Liver (tissue), 8 donors: ENCODE measurements at regions not wholly inside any gene's neighbourhood (a gene's known extent, or its start where the extent isn't known, plus 50 kb on each side); places are given as distances from the start of the nearest gene placed in this dataset.

Experiments
- DNase-seq: peaks from one replicate; pipeline ENCODE4 v3.0.0-alpha.2; 2017; ENCODE audit warnings: low spot score
- H3K27ac ChIP-seq, 2 donors: one replicate each; pipeline ENCODE4 v1.7.0; 2013; ENCODE audit warnings: inconsistent platforms in 2 of 2, low read length in 2 of 2, control low read depth in 1 of 2, low read depth in 1 of 2, mild to moderate bottlenecking in 1 of 2
- H3K27me3 ChIP-seq, 4 donors: one replicate each; pipeline versions ENCODE4 v1.6.1 to v1.7.0; 2013; ENCODE audit warnings: low read length in 3 of 4, inconsistent platforms in 1 of 4, mild to moderate bottlenecking in 1 of 4, moderate library complexity in 1 of 4; ENCODE audit not compliant: control insufficient read depth in 4 of 4, insufficient read depth in 4 of 4
- H3K36me3 ChIP-seq, 4 donors: one replicate each; pipeline versions ENCODE4 v1.6.1 to v1.7.0; 2013; ENCODE audit warnings: low read length in 3 of 4, mild to moderate bottlenecking in 3 of 4, low read depth in 1 of 4, moderate library complexity in 1 of 4; ENCODE audit not compliant: control insufficient read depth in 4 of 4, insufficient read depth in 3 of 4
- H3K4me1 ChIP-seq, 4 donors: one replicate each; pipeline versions ENCODE4 v1.6.1 to v1.7.0; 2013; ENCODE audit warnings: low read length in 3 of 4, mild to moderate bottlenecking in 3 of 4, moderate library complexity in 1 of 4; ENCODE audit not compliant: control insufficient read depth in 4 of 4, insufficient read depth in 4 of 4
- H3K4me3 ChIP-seq, 3 donors: one replicate each; pipeline versions ENCODE4 v1.6.1 to v1.7.0; 2013; ENCODE audit warnings: low read length in 3 of 3, control low read depth in 1 of 3, low read depth in 1 of 3, mild to moderate bottlenecking in 1 of 3
- H3K9ac ChIP-seq, 2 donors: one replicate each; pipeline ENCODE4 v1.7.0; 2013; ENCODE audit warnings: low read length in 2 of 2, mild to moderate bottlenecking in 2 of 2, moderate library complexity in 2 of 2, control low read depth in 1 of 2, low read depth in 1 of 2
- H3K9me3 ChIP-seq, 4 donors: one replicate each; pipeline versions ENCODE4 v1.6.1 to v1.7.0; 2013; ENCODE audit warnings: low read length in 3 of 4; ENCODE audit not compliant: control insufficient read depth in 4 of 4
- ATF3 ChIP-seq: IDR thresholded peaks from 2 replicates; pipeline ENCODE4 v1.6.1; 2016; ENCODE audit warnings: antibody characterized with exemption
- FOXA1 ChIP-seq: IDR thresholded peaks from 2 replicates; pipeline ENCODE4 v1.6.1; 2016; ENCODE audit warnings: antibody characterized with exemption
- GABPA ChIP-seq, 2 donors: IDR thresholded peaks in 1 of 2; conservative IDR thresholded peaks in 1 of 2; 2 replicates each; pipeline ENCODE4 v1.6.1; 2016; ENCODE audit warnings: antibody characterized with exemption in 2 of 2, mild to moderate bottlenecking in 1 of 2, moderate library complexity in 1 of 2
- HNF4G ChIP-seq: IDR thresholded peaks from 2 replicates; pipeline ENCODE4 v1.6.1; 2016; ENCODE audit warnings: antibody characterized with exemption
- RAD21 ChIP-seq, 2 donors: IDR thresholded peaks; 2 replicates each; pipeline ENCODE4 v1.6.1; 2016; ENCODE audit warnings: antibody characterized with exemption in 2 of 2, mild to moderate bottlenecking in 2 of 2
- RXRA ChIP-seq, 2 donors: IDR thresholded peaks; 2 replicates each; pipeline ENCODE4 v1.6.1; 2017 to 2018; ENCODE audit warnings: antibody characterized with exemption in 2 of 2, mild to moderate bottlenecking in 1 of 2
- TAF1 ChIP-seq: conservative IDR thresholded peaks from 2 replicates; pipeline ENCODE4 v1.6.1; 2016; ENCODE audit warnings: antibody characterized with exemption, mild to moderate bottlenecking
- WGBS: extraction: QIAGEN DNeasy Blood & Tissue Kit; methylation state at CpG from one replicate; pipeline ENCODE4 v1.1.7; 2013; 5-methylcytosine and 5-hydroxymethylcytosine counted together
- TF ChIP-seq, protein P1 (sequence below): IDR thresholded peaks from 2 replicates; pipeline ENCODE4 v1.6.1; 2016; ENCODE audit warnings: antibody characterized with exemption, mild to moderate bottlenecking
- TF ChIP-seq, protein P2 (sequence below): fragments of 150-350 bp; IDR thresholded peaks from 2 replicates; pipeline ENCODE4 v1.5.1; 2017; ENCODE audit warnings: improper control_type of control experiment, low read depth, low read length; ENCODE audit not compliant: missing input control
- donor health status: healthy.
- donor health status: healthy.
- donor health status: healthy.
- donor health status: healthy.
- donor health status: healthy.

- no peak overlapping the region for H3K9ac ChIP-seq
- H3K9me3 ChIP-seq = no peaks in the 10 kb centered on the region
- no peaks in the 10 kb centered on the region for H3K4me1 ChIP-seq
- no peak for DNase-seq
- no peak for TF ChIP-seq ATF3
- TF ChIP-seq FOXA1 = no peak
- TF ChIP-seq TAF1 = no peak
- TF ChIP-seq, protein P1, sequence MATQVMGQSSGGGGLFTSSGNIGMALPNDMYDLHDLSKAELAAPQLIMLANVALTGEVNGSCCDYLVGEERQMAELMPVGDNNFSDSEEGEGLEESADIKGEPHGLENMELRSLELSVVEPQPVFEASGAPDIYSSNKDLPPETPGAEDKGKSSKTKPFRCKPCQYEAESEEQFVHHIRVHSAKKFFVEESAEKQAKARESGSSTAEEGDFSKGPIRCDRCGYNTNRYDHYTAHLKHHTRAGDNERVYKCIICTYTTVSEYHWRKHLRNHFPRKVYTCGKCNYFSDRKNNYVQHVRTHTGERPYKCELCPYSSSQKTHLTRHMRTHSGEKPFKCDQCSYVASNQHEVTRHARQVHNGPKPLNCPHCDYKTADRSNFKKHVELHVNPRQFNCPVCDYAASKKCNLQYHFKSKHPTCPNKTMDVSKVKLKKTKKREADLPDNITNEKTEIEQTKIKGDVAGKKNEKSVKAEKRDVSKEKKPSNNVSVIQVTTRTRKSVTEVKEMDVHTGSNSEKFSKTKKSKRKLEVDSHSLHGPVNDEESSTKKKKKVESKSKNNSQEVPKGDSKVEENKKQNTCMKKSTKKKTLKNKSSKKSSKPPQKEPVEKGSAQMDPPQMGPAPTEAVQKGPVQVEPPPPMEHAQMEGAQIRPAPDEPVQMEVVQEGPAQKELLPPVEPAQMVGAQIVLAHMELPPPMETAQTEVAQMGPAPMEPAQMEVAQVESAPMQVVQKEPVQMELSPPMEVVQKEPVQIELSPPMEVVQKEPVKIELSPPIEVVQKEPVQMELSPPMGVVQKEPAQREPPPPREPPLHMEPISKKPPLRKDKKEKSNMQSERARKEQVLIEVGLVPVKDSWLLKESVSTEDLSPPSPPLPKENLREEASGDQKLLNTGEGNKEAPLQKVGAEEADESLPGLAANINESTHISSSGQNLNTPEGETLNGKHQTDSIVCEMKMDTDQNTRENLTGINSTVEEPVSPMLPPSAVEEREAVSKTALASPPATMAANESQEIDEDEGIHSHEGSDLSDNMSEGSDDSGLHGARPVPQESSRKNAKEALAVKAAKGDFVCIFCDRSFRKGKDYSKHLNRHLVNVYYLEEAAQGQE = no peak
- TF ChIP-seq, protein P2, sequence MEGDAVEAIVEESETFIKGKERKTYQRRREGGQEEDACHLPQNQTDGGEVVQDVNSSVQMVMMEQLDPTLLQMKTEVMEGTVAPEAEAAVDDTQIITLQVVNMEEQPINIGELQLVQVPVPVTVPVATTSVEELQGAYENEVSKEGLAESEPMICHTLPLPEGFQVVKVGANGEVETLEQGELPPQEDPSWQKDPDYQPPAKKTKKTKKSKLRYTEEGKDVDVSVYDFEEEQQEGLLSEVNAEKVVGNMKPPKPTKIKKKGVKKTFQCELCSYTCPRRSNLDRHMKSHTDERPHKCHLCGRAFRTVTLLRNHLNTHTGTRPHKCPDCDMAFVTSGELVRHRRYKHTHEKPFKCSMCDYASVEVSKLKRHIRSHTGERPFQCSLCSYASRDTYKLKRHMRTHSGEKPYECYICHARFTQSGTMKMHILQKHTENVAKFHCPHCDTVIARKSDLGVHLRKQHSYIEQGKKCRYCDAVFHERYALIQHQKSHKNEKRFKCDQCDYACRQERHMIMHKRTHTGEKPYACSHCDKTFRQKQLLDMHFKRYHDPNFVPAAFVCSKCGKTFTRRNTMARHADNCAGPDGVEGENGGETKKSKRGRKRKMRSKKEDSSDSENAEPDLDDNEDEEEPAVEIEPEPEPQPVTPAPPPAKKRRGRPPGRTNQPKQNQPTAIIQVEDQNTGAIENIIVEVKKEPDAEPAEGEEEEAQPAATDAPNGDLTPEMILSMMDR = no peak
- no peak for TF ChIP-seq HNF4G
- no peak for TF ChIP-seq RAD21 (IDR thresholded peaks at IDR 0.05)
- TF ChIP-seq RXRA (IDR thresholded peaks at IDR 0.05) = no peak
- TF ChIP-seq GABPA (IDR thresholded peaks at IDR 0.05 in 1 of 2, conservative IDR thresholded peaks at IDR 0.05 in 1 of 2) = no peak
- no peak overlapping the region for H3K4me3 ChIP-seq
- no peaks in the 10 kb centered on the region for H3K36me3 ChIP-seq
- no peak overlapping the region for H3K27ac ChIP-seq
- H3K27me3 ChIP-seq = peaks cover 0 to 5% (median 0%) of the 10 kb centered on the region in 4 donors
- WGBS = 71% methylated on average over 11 of the region's 11 CpGs
These were observed 262.0 kb upstream of the G2E3 start for GRCh38 chr14:30296931-30297405.

DNA sequence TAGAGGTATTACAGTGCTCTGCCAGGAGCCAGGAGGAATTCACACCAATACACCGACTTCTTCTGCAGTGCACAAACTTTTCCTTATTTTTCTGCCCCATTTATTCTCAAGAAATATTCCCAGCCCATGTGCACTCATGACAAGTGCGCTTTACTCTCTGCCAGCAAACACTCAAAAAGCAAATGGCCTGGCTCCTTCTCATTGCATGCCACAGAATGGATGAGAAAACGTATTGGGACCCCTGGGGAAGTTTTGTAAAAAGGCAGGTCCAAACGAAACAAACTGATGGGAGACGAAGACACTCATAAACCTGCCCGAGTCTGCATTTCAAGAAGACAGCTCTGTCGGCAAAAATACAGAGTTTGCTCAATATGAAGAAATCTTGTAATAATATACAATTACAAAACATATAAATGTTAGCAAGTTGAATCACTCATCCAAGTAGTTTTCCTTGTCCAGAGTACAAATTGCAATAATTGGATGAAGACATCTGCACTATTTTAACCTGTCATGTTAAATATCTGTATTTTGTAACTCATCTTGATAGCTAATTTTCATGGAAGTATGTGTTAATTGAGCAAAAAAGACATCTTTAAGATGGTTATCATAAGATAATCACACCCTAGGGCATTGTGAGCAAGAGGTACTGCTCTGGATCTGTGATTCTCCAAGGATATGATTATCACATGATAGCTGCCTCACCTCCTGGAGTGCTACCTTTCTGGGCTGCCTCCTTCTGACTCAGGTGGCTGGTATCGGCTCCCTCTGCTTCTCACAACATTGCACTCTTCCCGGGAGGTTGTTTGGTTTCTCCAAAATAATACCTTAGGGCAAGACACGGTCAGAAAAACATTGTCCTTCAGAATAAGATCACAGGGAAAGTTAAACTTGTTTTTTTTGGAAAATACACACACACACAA lies 260.8 kb upstream of the G2E3 start:
- no peak for TF ChIP-seq FOXA1
- no peak for TF ChIP-seq HNF4G
- TF ChIP-seq ATF3 = no peak
- TF ChIP-seq, protein P2 = no peak
- TF ChIP-seq TAF1 = no peak
- H3K4me1 ChIP-seq = no peaks in the 10 kb centered on the region
- WGBS = 72% methylated on average over 10 of the region's 10 CpGs
- H3K9me3 ChIP-seq = no peaks in the 10 kb centered on the region
- no peak for DNase-seq
- no peaks in the 10 kb centered on the region for H3K36me3 ChIP-seq
- peaks cover 0 to 5% (median 0%) of the 10 kb centered on the region in 4 donors for H3K27me3 ChIP-seq
- no peak overlapping the region for H3K27ac ChIP-seq
- H3K4me3 ChIP-seq = no peak overlapping the region
- H3K9ac ChIP-seq = no peak overlapping the region
